Breast epithelium (tissue), 3 donors: ENCODE measurements at regions not wholly inside any gene's neighbourhood (a gene's known extent, or its start where the extent isn't known, plus 50 kb on each side); places are given as distances from the start of the nearest gene placed in this dataset.

Experiments used
- POLR2A ChIP-seq: fragments of 450-650 bp; IDR thresholded peaks from one replicate; pipeline ENCODE4 v1.6.1; 2016; ENCODE audit warnings: antibody characterized with exemption, mild to moderate bottlenecking, moderate library complexity
- POLR2AphosphoS5 ChIP-seq, 3 donors: sonication (generic); formaldehyde crosslinking; IDR thresholded peaks; one replicate each; pipeline ENCODE4 v1.6.1; 2017; ENCODE audit warnings: antibody characterized with exemption in 3 of 3
- TF ChIP-seq, protein P1 (sequence below), 3 donors: fragments of 450-650 bp; IDR thresholded peaks; one replicate each; pipeline ENCODE4 v1.5.1; 2016 to 2017; ENCODE audit warnings: antibody characterized with exemption in 3 of 3, mild to moderate bottlenecking in 3 of 3, moderate library complexity in 3 of 3

- no peak for TF ChIP-seq POLR2AphosphoS5 (IDR thresholded peaks at IDR 0.05)
- TF ChIP-seq, protein P1, sequence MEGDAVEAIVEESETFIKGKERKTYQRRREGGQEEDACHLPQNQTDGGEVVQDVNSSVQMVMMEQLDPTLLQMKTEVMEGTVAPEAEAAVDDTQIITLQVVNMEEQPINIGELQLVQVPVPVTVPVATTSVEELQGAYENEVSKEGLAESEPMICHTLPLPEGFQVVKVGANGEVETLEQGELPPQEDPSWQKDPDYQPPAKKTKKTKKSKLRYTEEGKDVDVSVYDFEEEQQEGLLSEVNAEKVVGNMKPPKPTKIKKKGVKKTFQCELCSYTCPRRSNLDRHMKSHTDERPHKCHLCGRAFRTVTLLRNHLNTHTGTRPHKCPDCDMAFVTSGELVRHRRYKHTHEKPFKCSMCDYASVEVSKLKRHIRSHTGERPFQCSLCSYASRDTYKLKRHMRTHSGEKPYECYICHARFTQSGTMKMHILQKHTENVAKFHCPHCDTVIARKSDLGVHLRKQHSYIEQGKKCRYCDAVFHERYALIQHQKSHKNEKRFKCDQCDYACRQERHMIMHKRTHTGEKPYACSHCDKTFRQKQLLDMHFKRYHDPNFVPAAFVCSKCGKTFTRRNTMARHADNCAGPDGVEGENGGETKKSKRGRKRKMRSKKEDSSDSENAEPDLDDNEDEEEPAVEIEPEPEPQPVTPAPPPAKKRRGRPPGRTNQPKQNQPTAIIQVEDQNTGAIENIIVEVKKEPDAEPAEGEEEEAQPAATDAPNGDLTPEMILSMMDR (IDR thresholded peaks at IDR 0.05), result no peak
- TF ChIP-seq POLR2A, result no peak
Observed at GRCh38 chr18:11296946-11297345, 147.6 kb upstream of the PIEZO2 start.
